ENCODE measurements at regions not wholly inside any gene's neighbourhood (a gene's known extent, or its start where the extent isn't known, plus 50 kb on each side); places are given as distances from the start of the nearest gene placed in this dataset.
"Not testable (repeated sequence)": the region's sequence is repeated elsewhere in the genome, so short reads cannot be mapped to it uniquely, and the experiment has no call there.

DNA sequence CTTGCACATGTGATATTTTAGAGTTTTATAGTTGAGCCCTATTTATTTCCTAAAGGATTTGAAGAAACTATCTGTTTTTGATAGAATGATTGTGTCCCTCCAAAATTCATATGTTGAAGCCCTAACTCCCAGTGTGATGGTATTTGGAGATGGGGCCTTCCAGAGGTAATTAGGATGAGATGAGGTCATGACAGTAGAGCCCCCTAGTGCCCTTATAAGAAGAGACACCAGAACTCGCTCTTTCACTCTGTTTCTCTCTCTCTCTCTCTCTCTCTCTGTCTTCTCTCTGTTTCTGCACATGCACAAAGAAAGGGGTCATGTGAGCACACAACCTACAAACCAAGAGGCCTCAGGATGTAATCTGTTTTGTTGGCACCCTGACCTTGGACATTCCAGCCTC is 921.9 kb upstream of the DIAPH2 start:
- DNase-seq (ENCODE audit: low read depth in 4 of 4, low spot score in 3 of 4), result no peak

DNA sequence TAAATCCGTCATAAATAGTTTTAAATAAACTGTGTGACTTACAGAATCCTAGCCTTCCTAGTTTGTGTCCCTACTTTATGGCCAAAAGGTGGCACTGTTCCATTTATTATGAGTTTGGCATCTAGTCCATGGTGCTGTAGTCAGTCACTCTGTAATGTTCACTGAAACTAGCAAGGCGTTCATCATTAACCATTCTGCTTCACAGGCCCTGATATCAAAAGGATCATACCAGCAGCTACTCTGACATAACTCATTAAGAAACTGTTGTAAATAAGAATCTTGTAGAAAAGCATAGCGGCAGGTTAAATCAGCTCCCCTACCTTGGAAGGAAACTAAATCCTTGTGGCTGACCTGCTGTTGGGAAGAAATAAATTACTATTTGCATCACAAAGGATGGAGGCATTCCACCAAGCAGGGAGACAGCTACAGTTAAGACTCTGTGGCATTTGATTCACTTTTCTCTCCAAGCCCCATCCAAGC is 919.6 kb upstream of the DIAPH2 start:
- peak in 3 of 4 donors; percentile 0 to 14 (median 10) for DNase-seq (ENCODE audit: low read depth in 4 of 4, low spot score in 3 of 4)

DNA sequence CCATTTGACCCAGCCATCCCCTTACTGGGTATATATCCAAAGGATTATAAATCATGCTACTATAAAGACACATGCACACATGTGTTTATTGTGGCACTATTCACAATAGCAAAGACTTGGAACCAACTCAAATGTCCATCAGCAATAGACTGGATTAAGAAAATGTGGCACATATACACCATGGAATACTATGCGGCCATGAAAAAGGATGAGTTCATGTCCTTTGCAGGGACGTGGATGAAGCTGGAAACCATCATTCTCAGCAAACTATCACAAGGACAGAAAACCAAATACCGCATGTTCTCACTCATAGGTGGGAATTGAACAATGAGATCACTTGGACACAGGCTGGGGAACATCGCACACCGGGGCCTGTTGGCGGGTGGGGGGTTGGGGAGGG is 913.4 kb upstream of the DIAPH2 start:
- not testable (repeated sequence) for DNase-seq (ENCODE audit: low read depth in 4 of 4, low spot score in 3 of 4)

DNA sequence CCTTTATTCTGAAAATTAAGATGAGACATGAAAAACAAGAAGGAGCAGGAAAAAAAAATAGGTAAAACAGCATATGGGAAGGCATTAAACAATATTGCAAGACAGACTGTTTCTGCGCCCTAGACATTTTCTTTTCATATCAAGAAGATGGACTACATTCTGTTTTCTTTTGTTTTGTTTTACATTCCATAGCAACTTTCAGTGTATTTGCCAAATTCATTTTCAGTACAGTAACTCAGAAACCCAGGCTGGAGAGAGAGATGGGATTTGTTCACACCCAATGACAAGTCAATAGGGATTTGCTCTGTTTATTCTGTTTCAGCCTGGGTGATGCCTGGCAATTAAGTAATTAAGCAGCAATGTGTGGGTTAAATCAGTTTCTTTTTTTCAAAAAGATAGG is 892.8 kb upstream of the DIAPH2 start:
- DNase-seq (ENCODE audit: low read depth in 4 of 4, low spot score in 3 of 4), result no peak

DNA sequence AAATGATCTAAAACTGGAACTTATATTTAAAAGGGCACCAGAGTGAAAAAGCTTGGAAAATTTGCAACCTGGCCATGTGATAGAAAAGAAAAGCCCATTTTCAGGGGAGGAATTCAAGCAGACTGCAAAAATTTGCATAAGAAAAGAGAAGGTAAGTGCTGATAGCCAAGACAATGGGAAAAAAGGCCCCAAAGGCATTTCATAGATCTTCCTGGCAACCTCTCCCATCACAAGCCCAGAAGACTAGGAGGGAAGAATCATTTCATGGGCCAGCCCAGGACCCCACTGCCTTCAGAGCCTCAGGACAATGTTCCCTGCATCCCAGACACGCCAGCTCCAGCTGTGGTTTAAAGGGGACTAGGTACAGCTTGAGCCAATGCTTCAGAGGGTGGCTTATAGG is 887.3 kb upstream of the DIAPH2 start:
- no peak for DNase-seq (ENCODE audit: low read depth in 4 of 4, low spot score in 3 of 4)

DNA sequence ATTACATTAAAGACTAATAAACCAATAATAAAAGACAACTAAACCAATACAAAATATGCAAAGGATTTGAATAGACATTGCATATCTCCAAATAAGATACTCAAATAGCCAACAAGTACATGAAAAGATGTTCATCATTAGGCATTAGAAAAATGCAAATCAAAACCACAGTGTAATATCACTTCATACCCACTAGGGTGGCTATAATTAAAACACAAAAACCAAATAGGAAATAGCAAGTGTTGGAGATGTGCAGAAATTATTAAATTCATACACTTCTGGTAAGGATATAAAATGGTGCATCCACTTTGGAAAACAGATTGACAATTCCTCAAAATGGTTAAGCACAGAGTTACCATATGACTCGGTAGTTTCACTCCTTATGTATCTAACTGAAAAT is 860.8 kb upstream of the DIAPH2 start:
- DNase-seq (ENCODE audit: low read depth in 4 of 4, low spot score in 3 of 4), result no peak

DNA sequence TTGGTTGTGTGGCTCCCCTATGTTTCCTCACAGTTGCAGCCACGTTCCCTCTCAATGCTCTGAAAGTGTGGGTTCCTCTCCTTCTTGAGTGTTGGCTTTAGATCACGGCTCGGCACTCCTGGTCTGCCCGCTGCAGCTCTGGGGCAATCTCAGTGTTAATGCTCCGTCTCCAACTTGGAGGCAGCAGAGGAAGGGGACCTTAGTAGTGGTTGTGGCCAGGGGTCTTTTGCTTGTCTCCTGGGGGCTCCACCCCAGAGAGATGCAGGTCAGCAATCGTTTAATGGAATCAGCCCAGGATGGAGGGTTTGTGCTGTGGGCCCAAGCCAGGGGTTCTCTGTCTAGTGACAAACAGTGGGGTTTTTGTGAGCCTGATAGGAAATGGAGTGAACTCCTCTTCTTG is 849.4 kb upstream of the DIAPH2 start:
- DNase-seq (ENCODE audit: low read depth in 4 of 4, low spot score in 3 of 4), result no peak

DNA sequence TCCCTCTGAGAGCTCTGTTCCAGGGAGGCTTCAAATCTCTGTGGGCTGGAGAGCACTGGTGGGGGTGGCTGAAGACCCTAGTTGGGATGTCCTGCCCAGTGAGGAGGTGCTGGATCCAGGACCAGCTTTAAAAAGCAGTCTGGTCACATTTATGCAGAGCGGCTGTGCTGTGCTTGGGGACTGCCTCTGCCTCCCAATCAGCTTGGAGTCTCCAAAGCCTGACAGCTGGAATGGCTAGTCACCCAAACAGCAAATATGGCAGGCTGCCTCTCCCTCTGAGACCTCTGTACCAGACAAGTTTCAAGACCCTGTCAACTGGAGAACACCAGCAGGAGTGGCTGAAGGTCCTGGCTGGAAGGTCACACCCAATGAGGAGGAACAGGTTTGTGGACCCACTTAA is 848.1 kb upstream of the DIAPH2 start:
- DNase-seq (ENCODE audit: low read depth in 4 of 4, low spot score in 3 of 4), result no peak

DNA sequence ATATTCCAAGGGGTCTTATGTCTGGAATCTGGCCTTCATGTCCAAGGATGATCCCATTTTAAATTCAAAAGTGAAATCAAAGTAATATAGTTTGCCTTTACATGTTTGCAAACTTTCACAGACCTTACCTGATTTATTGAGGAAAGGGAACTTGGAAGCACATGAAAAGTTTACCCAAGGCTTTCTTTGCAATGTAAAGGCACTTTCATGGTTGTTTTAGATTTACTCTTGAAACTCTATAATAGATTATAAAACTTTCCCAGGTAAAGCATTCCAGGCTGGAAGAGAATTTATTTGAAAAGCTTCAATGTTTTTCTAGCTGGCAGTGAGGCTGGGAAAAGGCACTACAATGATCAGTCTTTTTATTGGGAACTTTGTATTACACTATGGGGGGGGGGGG is 842.8 kb upstream of the DIAPH2 start:
- DNase-seq (ENCODE audit: low read depth in 4 of 4, low spot score in 3 of 4), result no peak

DNA sequence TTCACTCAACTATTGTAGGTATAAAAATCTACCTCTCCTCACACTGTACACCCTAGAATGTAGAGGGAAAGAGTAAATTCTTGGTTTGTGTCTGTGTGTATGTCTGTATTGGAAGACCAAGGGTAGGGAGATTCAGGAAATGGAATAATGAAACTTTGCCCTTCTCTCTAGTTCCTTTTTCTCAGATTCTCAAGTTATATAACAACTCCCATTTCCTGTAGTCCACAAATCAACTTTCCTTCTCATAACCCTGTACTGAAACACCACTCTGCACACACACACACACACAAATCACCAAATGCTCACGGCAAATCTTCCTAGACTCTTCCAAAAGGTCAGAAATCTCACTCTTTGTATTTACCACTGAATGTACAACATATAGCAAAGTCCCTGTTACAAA is 824.5 kb upstream of the DIAPH2 start:
- no peak for DNase-seq (ENCODE audit: low read depth in 4 of 4, low spot score in 3 of 4)

DNA sequence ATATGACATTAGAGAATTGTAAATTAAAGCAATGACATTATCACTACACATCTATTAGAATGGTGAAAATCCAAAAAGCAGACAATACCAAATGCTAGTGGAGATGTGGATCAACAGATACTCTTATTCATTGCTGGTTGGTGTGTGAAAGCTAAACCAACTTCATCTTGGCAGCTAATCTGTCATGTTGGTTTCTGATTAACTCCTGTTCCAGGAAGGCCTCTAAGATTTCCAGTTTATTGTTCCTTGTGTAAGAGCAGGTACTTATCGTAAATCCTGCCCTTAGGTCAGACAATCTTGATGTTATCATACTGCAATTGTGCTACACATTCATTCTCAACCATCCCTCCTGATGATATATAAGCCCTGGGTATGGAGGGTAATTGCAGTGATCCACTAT is 809.0 kb upstream of the DIAPH2 start:
- no peak for DNase-seq (ENCODE audit: low read depth in 4 of 4, low spot score in 3 of 4)

DNA sequence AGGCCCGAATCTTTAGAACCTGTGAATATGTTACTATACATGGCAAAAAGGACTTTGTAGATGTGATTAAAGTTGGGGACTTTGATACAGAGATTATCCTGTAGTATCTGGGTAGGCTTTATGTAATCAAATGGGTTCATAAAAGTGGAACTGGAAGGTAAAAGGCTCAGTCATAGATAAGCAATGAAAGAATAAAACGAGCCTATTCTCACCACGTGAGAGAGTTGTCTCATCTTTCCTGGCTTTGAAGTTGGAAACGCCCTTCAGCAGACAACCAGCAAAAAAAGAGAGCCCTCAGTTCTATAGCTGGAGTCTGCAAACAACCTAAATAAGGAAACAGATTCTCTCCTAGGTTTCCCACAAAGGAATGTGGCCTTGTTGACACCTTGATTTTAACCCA is 805.8 kb upstream of the DIAPH2 start:
- DNase-seq (ENCODE audit: low read depth in 4 of 4, low spot score in 3 of 4), result no peak

DNA sequence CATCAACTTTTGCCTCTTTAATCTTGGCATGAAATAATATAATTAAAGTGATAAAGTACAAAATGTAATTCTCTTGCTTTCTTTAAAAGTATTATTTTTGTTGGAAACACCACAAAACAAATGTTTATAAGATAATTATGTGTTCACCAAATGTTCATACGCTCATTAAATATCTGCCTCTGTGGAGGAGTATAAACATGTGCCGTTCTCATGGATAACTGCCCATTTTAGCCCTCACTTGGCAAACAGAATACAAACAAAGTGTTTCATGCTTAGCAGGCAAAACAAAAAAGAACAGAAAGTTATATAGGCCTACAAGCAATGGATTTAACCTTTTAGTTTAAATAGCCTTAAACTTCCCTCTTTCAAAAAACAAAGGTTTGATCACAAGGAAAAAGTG is 800.5 kb upstream of the DIAPH2 start:
- DNase-seq (ENCODE audit: low read depth in 4 of 4, low spot score in 3 of 4), result no peak

DNA sequence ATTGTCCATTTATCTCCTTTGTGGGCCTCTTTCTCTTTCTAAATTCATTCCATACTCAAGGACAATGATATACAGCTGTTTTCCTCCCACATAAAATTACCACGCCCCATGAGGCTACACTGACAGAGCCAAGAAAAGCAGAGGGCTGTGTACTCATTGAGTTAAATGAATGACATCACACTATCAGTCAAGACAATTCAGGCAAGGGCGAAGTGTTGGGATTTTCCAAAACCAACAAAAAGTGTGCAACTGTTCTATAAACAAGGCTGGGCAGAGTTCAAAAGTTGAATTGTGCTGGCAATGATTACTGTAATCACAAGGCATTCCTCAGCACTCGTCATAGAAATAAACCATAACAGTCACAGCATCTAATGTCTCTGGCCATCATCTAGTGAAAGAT is 799.6 kb upstream of the DIAPH2 start:
- no peak for DNase-seq (ENCODE audit: low read depth in 4 of 4, low spot score in 3 of 4)

DNA sequence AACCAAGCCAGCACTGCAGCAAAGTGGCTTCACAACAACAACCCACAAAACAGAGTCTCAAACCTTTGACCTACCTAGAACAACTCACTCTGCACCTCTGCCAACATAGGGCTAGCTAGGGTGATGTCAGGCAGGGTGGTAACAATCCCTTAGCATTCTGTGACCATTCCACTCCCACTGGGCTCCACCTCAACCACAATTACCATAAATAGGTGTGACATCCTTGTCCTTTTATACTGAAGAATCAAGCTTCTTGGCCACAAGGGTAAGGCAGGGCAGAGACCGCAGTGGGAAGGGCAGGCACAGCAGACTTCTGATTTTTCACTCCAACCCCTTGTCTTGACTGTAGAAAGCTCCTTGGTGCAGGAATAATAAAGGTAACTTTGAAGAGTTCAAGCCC is 795.4 kb upstream of the DIAPH2 start:
- no peak for DNase-seq (ENCODE audit: low read depth in 4 of 4, low spot score in 3 of 4)

DNA sequence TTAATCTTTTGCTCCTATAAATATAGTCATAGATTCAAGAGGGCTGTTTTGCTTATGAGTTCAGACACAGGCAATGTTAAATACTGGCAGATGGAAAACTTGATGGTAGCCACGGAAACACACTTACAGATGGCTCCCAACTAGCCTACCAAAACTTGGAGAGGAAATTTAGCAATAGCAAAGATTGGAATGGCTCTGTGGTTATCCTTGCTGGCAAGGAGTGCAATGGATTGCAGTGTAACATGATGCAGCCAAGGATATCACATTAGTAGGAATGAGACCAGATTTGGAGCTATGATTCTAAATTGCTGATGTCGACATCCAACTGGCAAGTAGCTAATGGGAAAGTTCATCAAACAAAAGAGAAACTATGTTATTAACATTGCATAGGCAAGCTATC is 791.0 kb upstream of the DIAPH2 start:
- no peak for DNase-seq (ENCODE audit: low read depth in 4 of 4, low spot score in 3 of 4)

DNA sequence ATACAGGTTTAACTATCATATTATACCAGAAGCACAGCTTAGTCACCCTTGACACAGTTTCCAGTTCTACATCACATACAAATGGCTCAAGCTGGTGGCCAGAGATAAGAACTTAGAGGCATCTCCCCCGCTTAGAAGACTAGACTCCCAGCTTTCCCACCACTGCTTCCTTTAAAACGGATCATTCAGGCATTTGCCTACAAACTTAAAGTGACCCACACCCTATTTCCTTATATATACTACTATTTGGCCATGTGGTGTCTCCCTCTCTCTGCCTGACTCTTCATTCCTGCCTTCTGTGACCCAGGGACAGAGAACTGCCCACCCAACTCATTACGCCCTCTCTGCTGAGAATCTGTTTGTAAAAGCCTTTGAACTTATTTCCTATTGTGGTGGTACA is 781.2 kb upstream of the DIAPH2 start:
- DNase-seq (ENCODE audit: low read depth in 4 of 4, low spot score in 3 of 4), result no peak

DNA sequence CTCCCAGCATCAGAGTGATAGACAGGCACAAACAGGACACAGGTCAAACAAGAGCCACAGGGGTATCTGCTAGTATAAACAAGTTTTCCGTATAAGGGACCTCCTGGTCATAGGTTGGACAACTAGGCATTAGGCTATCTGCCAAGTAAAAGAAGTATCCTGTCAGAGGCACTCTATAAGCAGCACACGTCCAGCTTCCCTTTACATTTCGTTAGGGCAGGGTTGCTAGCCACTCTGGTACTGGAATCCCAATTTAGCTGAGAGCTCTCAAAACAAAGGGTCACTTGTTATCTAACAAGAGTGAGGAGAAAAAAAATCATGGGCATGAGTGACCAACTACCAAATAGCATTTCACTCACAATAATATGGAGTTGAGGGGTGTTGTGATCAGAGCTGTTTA is 780.7 kb upstream of the DIAPH2 start:
- DNase-seq (ENCODE audit: low read depth in 4 of 4, low spot score in 3 of 4), result no peak

DNA sequence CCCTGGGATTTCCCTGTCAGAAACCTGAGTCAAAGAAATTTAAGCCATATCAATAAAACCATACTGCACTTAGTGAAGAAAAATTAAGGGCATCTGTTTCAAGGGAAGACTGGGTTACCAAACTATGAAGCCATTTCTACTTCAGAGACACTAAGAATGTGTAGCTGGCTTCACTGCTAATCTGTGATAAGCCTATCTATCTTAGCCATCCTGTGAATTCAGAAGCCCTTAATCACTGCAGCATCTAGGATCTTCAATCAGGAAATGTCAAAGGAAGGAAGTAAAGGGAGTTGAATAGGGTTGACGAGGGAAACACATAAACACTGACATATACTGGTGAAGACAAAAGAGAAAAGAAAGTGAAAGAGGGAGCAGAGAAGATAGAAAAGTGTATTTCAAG is 777.6 kb upstream of the DIAPH2 start:
- no peak for DNase-seq (ENCODE audit: low read depth in 4 of 4, low spot score in 3 of 4)

DNA sequence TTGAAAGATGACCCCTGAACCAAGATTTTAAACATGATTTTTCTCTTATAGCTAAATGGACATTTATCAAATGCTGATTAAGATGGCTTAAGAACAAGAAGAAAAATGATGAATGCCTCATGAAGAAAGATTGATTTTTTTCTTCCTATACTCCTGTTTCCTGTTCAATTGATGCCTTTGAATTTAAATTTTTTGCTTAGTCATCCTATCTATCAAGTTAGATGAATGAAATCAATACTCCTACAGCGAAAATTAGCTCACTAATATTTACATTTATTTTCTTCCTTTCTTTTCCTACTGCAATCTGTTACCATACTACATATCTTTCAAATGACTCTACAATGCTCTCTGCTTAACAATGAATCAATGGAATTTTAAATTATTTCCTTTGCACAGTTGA is 773.6 kb upstream of the DIAPH2 start:
- DNase-seq (ENCODE audit: low read depth in 4 of 4, low spot score in 3 of 4), result no peak

DNA sequence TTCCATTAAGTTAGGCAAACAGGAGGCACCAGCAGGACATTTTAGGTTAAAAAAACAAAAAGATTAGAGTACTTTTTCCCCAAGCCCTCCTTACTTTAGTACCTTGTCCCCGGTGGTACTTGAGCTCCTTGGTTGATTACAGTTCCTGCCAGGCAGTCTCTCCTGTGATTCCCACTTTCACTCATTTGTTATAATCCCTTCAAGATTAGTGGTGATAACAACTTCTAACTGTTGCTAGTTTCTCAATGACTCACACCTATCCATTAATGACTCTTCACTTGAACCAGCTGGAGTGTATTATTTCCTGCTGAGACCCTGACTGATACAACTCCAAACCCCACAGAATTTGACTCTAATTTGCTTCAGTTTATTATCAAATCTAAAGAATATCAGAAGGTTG is 765.0 kb upstream of the DIAPH2 start:
- DNase-seq (ENCODE audit: low read depth in 4 of 4, low spot score in 3 of 4), result no peak

DNA sequence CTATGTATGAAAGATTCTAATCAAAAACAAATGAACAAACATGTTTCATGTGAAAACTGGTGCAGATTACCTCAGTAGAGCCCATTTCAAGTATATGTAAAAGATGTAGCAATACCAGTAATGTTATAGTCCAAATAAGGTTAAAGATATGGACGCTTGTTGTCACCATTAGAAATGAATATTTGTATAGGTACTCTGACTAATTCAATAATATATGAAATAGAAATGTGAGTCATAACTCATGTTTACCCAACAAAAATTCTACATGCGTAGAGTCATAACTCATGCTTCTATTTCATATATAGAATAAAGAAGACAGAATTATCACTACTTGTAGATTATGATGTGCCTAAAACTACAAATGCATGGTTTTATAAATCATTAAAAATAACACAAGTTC is 739.1 kb upstream of the DIAPH2 start:
- DNase-seq (ENCODE audit: low read depth in 4 of 4, low spot score in 3 of 4), result no peak

DNA sequence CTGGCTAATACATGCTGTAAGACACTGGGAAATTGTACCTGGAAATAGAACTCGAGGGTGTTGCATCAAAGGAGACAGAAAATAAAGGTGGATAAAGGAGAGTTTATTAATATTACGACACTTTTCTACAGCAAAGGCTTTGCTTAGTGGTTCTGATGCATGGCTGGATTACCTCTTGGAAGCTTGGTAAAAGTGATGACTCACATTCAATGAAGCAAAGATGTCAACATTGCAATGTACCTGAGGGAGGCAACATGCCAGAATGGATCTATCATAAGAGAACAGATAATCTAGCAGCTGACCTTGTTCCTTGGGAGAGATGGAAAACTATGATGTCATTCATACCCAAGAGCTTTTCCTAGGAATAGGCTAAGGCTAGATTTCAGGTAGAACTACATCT is 735.1 kb upstream of the DIAPH2 start:
- no peak for DNase-seq (ENCODE audit: low read depth in 4 of 4, low spot score in 3 of 4)

DNA sequence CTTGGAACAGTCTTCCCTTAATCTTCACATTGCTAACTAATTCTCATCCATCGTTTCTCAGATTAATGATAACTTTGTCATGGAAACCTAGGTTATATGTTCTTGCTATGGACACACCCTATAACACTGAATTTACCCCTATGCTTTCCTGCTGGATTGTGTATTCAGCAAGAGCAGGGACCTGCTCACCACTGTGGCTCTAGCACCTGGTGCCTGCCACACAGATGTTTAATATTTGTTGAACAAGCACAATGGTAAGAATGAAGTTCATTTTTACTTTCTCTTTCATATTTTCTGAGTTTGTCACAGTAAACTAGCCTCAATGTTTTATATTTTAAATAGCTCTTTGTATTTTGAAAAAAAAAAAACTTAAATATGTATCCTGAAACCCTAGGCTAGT is 734.0 kb upstream of the DIAPH2 start:
- no peak for DNase-seq (ENCODE audit: low read depth in 4 of 4, low spot score in 3 of 4)

Measured in left renal pelvis (tissue), 4 donors.